HEK293T (cell line): ENCODE measurements at regions not wholly inside any gene's neighbourhood (a gene's known extent, or its start where the extent isn't known, plus 50 kb on each side); places are given as distances from the start of the nearest gene placed in this dataset.
"Not testable (repeated sequence)": the region's sequence is repeated elsewhere in the genome, so short reads cannot be mapped to it uniquely, and the experiment has no call there.

Experiments used
- CTCF ChIA-PET: fragments of 350-600 bp; formaldehyde crosslinking; extraction: SDS; loops from one replicate; lab custom pipeline; 2021; ENCODE audit warnings: antibody characterized with exemption, inconsistent platforms; lab: Yijun Ruan, JAX
- POLR2A ChIA-PET: fragments of 350-600 bp; formaldehyde crosslinking; extraction: SDS; loops from one replicate; lab custom pipeline; 2020; ENCODE audit warnings: antibody characterized with exemption, inconsistent platforms; lab: Yijun Ruan, JAX
- DNase-seq: peaks from one replicate; pipeline ENCODE4 v3.0.0; 2012; ENCODE audit warnings: mixed read lengths; ENCODE audit errors: extremely low spot score
- ARNT ChIP-seq: fragments of 450-650 bp; IDR thresholded peaks from 2 replicates; pipeline ENCODE4 v1.6.1; 2017; ENCODE audit warnings: mild to moderate bottlenecking
- BHLHE40 ChIP-seq: fragments of 450-650 bp; IDR thresholded peaks from 2 replicates; pipeline ENCODE4 v1.6.1; 2016; ENCODE audit warnings: mild to moderate bottlenecking, moderate library complexity, borderline replicate concordance
- CTBP1 ChIP-seq: fragments of 450-650 bp; IDR thresholded peaks from 2 replicates; pipeline ENCODE4 v1.6.1; 2016; ENCODE audit warnings: borderline replicate concordance
- ELF4 ChIP-seq: fragments of 450-650 bp; IDR thresholded peaks from 2 replicates; pipeline ENCODE4 v1.6.1; 2017; ENCODE audit warnings: antibody characterized with exemption
- FOXA1 ChIP-seq: fragments of 450-650 bp; IDR thresholded peaks from 2 replicates; pipeline ENCODE4 v1.6.1; 2016; ENCODE audit warnings: mild to moderate bottlenecking
- FOXK2 ChIP-seq: fragments of 450-650 bp; IDR thresholded peaks from 2 replicates; pipeline ENCODE4 v1.6.1; 2016; ENCODE audit warnings: mild to moderate bottlenecking
- FOXM1 ChIP-seq: fragments of 450-650 bp; IDR thresholded peaks from 2 replicates; pipeline ENCODE4 v1.6.1; 2017; ENCODE audit warnings: mild to moderate bottlenecking, borderline replicate concordance
- HDGF ChIP-seq: fragments of 450-650 bp; IDR thresholded peaks from 2 replicates; pipeline ENCODE4 v1.6.1; 2017; ENCODE audit warnings: antibody characterized with exemption, borderline replicate concordance
- L3MBTL2 ChIP-seq: fragments of 450-650 bp; conservative IDR thresholded peaks from 2 replicates; pipeline ENCODE4 v1.6.1; 2016; ENCODE audit warnings: mild to moderate bottlenecking
- LEF1 ChIP-seq: fragments of 450-650 bp; IDR thresholded peaks from 2 replicates; pipeline ENCODE4 v1.6.1; 2017; ENCODE audit warnings: mild to moderate bottlenecking, borderline replicate concordance
- NFRKB ChIP-seq: fragments of 450-650 bp; IDR thresholded peaks from 2 replicates; pipeline ENCODE4 v1.6.1; 2016; ENCODE audit warnings: mild to moderate bottlenecking, moderate library complexity
- PKNOX1 ChIP-seq: fragments of 450-650 bp; IDR thresholded peaks from 2 replicates; pipeline ENCODE4 v1.6.1; 2016
- SP1 ChIP-seq: fragments of 450-650 bp; IDR thresholded peaks from 2 replicates; pipeline ENCODE4 v1.6.1; 2017
- SUZ12 ChIP-seq: fragments of 450-650 bp; IDR thresholded peaks from 2 replicates; pipeline ENCODE4 v1.6.1; 2016; ENCODE audit warnings: mild to moderate bottlenecking
- TARDBP ChIP-seq: fragments of 450-650 bp; IDR thresholded peaks from 2 replicates; pipeline ENCODE4 v1.6.1; 2016
- ZNF384 ChIP-seq: fragments of 450-650 bp; IDR thresholded peaks from 2 replicates; pipeline ENCODE4 v1.6.1; 2016

- TF ChIP-seq ZNF384: no peak
- no peak for TF ChIP-seq FOXM1
- no peak for TF ChIP-seq ARNT
- TF ChIP-seq BHLHE40: no peak
- TF ChIP-seq FOXA1: no peak
- no peak for TF ChIP-seq SUZ12
- no peak for TF ChIP-seq FOXK2
- no peak for TF ChIP-seq HDGF
- TF ChIP-seq LEF1: no peak
- no peak for TF ChIP-seq SP1
- no peak for TF ChIP-seq CTBP1
- no peak for TF ChIP-seq PKNOX1
- TF ChIP-seq L3MBTL2: no peak
- TF ChIP-seq TARDBP: no peak
- no peak for TF ChIP-seq ELF4
- no peak for TF ChIP-seq NFRKB
- ChIA-PET POLR2A (no interaction called here), CTCF (interaction anchor here (0.6 kb wide), 1 partner anchor 68 kb away, joined by 3 read pairs; no protein-coding TSS in a partner anchor)
- DNase-seq: no peak
Measured at GRCh38 chr1:60916906-60917305, 165.5 kb upstream of the NFIA start.

- ChIA-PET POLR2A (no interaction called here), CTCF (no interaction called here)
- TF ChIP-seq LEF1 (no peak), FOXK2 (no peak), HDGF (no peak), SUZ12 (no peak), CTBP1 (no peak), FOXM1 (no peak)
- no peak for DNase-seq
Measured at GRCh38 chr1:60916199-60916598, 166.2 kb upstream of the NFIA start.

DNA sequence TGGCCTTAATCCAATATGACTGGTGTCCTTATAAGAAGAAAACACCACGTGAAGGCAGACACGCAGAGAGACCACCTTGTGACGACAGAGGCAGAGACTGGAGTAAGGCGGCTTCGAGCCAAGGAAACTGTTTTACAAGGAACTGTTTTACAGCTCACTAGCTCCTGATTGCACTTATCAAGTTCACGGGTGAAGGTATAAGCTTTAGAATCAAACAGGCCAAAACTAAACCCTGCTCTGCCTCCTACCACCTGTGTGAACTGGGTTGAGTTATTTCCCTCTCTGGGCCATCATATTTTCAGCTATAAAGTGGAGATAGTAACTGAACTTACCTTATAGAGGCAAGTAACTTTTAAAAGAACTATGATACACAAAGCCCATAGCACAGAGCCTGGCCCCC, 166.9 kb upstream of the NFIA start:
- POLR2A ChIA-PET: no interaction called here
- no peak for DNase-seq
- TF ChIP-seq PKNOX1: no peak
- TF ChIP-seq FOXA1: no peak
- no peak for TF ChIP-seq TARDBP
- no peak for TF ChIP-seq BHLHE40
- TF ChIP-seq HDGF: no peak
- no peak for TF ChIP-seq LEF1
- TF ChIP-seq NFRKB: no peak
- TF ChIP-seq SP1: no peak
- no peak for TF ChIP-seq ARNT
- no peak for TF ChIP-seq ZNF384
- TF ChIP-seq FOXK2: no peak
- TF ChIP-seq L3MBTL2: no peak
- TF ChIP-seq ELF4: no peak
- no peak for TF ChIP-seq SUZ12
- no peak for TF ChIP-seq CTBP1
- TF ChIP-seq FOXM1: no peak
- CTCF ChIA-PET: interaction anchor here (0.6 kb wide), 1 partner anchor 86 kb away, joined by 5 read pairs; no protein-coding TSS in a partner anchor

DNA sequence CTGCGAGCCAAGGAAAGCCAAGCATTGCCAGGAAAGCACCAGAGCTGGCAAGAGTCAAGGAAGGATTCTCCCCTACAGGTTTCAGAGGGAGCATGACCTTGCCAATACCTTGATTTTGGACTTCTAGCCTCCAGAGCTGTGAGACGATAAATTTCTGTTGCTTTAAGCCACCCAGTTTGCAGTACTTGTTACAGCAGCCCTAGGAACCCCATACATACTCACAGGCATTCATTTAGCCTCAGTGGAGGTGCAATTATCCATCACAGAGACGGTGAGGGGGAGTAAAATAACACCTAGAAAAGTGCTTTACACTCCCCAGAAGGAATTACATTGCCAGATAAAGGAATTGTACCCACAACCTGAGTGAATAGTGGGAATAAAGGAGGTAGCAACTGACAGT, 167.4 kb upstream of the NFIA start:
- no peak for DNase-seq
- CTCF ChIA-PET: no interaction called here
- POLR2A ChIA-PET: no interaction called here
- TF ChIP-seq ARNT: no peak
- no peak for TF ChIP-seq L3MBTL2
- no peak for TF ChIP-seq TARDBP
- TF ChIP-seq ZNF384: no peak
- no peak for TF ChIP-seq CTBP1

GRCh38 chr1:60913708-60914107, 168.7 kb upstream of the NFIA start:
- POLR2A ChIA-PET, CTCF ChIA-PET, DNase-seq: not testable (repeated sequence)

DNA sequence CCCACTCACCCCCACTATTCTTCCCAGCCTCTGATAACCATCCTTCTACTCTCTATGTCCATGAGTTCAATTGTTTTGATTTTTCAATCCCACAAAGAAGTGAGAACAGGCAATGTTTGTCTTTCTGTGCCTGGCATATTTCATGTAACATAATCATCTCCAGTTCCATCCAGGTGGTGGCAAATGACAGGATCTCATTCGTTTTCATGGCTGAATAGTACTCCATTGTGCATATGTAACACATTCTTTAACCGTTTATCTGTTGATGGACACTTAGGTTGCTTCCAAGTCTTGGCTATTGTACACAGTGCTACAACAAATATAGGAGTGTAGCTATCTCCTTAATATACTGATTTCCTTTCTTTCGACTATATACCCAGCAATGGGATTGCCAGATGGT, 169.3 kb upstream of the NFIA start:
- CTCF ChIA-PET: interaction anchor here (1.2 kb wide), 1 partner anchor 66 kb away, joined by 3 read pairs; no protein-coding TSS in a partner anchor
- POLR2A ChIA-PET: no interaction called here
- no peak for TF ChIP-seq FOXM1
- no peak for TF ChIP-seq CTBP1
- TF ChIP-seq ELF4: no peak
- no peak for TF ChIP-seq HDGF
- no peak for TF ChIP-seq LEF1
- TF ChIP-seq SP1: no peak
- TF ChIP-seq TARDBP: no peak
- no peak for TF ChIP-seq FOXK2
- TF ChIP-seq NFRKB: no peak
- TF ChIP-seq FOXA1: no peak
- TF ChIP-seq L3MBTL2: no peak
- no peak for TF ChIP-seq ARNT
- TF ChIP-seq ZNF384: no peak
- no peak for DNase-seq

DNA sequence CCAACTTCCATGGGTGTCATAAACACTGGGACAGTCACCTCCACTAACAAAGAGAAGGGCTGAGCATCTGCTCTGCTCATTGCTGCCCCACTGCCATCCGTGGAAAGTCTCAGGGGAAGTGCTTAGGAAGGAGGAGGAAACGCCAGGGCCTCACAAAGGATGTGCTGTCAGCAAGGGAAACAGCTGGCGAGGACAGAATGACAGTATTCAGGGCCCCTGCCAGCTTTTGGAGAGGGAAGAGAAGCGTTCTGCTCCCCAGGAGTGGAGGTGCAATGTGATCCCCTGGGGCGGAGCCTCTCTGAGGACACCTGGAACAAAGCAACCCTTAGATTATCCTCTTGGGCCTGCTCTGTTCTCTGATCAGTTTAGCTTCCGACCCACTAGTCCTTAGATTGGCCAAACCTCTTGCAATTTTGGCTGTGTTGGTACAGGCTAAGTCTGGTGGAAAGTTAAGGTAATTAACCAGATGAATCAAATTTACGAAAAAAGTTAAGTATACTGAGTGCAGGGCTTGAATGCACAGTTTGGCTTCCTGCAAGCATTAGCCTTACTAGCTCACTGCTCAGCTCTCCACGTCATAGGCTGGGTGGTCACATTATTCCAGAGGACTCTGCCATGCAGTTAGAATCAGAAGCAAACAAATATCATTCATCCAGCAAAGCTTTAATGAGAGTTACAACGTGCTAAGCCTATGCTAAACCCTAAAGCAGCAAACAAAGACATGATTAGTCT, 170.2 kb upstream of the NFIA start:
- TF ChIP-seq SP1 (no peak), TARDBP (no peak), HDGF (no peak)
- DNase-seq: no peak
- ChIA-PET POLR2A (no interaction called here), CTCF (interaction anchor here (0.6 to 1.2 kb wide), 2 partner anchors 67 to 936 kb away, joined by 3 to 5 read pairs; no protein-coding TSS in a partner anchor)
